T-helper 1 cell treated with Interleukin-12 subunit alpha and Interleukin-12 subunit beta and Interleukin-4 antibody, amounts not matched to agents 30 ng/mL and 1 ng/mL, for 36 hours (primary cell): ENCODE measurements at regions not wholly inside any gene's neighbourhood (a gene's known extent, or its start where the extent isn't known, plus 50 kb on each side); places are given as distances from the start of the nearest gene placed in this dataset.
"Not testable (repeated sequence)": the region's sequence is repeated elsewhere in the genome, so short reads cannot be mapped to it uniquely, and the experiment has no call there.

Experiments
- intact Hi-C: fragments of 100-400 bp; cut with micrococcal nuclease; formaldehyde crosslinking; loops from one replicate; pipeline ENCODE4 v1.15.1; 2024

DNA sequence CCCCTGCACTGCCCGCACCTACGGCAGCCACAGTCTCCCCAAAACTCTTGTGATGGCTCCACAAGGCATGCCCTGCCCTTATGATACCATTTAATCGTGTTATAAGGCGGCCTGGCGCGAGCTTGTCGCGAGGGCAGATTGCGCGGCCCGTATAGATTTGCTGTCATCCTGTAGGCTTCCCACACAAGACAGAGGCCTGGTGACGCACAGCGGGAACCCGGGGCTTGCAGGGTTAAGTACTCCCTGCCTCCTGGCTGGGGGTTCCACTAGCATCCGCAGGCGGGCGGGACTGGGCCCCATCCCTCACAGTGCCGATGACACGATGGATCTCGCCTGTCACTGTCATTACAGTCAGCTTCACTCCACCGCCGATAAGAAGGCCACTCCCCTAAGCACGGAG is 364.9 kb upstream of the IRX2 start:
- intact Hi-C loops, result no loop called here

DNA sequence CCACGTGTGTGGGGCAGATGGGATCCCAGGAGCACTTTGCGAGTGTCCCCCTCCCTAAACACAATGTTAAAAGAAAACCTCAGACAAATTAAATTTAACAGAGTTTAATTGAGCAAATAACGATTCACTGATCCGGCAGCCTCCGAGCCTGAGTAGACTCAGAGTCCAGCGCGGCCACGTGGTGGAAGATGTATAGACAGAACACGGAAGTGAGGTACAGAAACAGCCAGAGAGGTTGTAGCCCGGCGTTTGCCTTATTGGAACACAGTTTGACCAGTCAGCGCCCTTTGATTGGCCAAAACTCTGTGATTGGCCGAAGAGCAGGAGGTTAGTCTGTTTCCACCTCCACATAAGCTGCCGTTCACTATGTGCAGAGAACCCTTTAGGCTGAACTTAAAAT is 363.0 kb upstream of the IRX2 start:
- intact Hi-C loops, result no loop called here

GRCh38 chr5:3110371-3110770 is 358.9 kb upstream of the IRX2 start:
- intact Hi-C loops, result no loop called here

DNA sequence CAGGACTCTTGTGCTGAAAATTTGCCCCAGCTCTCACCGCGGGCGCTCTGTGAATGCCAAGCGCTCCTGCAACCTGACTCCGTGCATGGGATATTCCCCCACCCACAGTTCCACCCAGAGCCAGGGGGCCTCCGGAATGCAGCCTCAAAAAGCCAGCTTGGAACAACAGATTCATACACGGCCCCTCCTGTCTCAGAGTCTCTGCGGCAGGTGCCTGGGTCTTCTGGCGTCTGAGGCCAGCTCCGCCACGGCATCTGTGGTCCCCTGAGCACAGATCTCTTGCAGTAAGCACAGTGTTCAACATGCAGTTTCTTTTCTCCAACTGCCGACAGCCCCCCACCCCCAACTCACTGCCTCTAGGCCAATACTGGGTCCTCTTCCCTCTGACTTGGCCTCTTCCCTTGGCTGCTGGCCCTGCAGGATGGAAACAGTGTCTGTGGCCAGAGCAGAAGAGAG is 355.7 kb upstream of the IRX2 start:
- intact Hi-C loops, result no loop called here

- intact Hi-C loops, result no loop called here
These were observed 354.1 kb upstream of the IRX2 start for GRCh38 chr5:3105581-3105980.

DNA sequence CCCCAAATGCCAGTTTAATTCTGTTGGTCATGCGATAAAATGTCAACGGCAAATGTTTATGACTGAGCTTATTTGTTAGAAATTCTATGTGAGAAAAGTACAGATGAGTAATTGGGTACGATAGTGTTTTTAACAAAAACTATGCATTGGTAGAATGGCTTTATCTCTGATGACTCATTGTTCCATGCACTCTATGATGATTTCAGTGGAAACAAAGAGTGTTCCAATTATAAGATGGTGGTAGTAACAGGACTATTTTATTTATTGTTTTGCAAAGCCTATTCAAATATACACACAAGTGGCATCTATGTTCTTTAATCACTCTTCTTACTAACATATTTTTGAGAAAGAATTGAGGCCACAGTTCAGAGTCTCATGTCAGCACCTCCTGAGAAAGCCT is 353.7 kb upstream of the IRX2 start:
- intact Hi-C loops, result no loop called here

DNA sequence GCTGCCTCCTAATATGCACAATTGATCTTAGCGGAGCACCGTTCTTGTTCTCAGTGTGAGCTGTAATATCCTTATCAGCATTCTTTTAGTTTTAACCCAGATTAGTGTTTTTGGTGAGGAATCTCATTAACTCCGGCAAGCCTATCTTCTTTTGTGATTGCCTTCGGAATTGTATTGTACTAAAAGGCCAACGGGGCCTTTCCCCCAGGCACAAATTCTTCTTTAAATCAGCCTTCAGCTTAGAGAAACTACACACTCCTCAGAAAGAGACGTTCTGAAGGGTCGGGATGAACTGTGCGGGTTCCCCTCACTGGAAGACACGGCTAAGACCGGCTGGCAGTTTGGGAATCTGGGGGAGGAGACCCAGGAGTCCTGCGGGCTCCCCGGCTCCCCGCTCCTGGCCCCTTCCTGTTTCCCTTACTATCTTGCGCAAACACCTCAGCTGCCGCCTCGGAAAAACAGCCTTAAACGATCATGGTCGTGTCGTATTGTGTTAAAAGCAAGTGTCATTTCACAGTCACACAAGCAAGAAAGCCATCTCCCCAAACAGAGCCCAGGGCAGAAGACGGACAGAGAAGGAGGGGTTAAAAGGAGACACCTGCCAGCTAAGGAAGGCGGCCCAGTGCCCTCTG is 353.1 kb upstream of the IRX2 start:
- intact Hi-C loops, result no loop called here

DNA sequence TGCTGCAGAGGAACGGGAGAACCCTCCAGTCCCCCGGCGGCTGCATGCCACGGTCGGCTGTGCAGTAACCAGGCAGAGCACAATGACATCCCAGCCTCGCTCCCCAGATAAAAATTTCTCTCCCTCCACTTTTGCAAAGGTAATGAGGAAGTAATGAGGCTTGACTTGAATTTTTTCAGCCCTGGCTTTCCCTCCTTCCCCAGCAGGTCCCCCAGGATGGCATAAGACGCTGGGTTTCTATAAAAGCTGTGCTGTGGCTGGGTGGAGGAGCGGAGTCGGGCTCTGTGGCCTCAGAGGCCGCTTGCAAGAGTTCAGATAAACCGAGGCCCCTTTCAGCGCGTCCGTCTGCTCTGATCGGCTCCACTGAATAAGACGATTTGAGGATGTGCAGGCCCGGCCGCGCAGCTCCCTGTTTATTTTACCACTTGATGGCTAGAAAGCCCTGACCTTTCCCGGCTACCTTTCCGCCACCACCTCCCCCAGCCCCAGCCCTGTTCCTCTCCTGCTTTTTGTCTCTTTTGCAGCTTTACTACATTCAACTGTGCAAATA is 351.9 kb upstream of the IRX2 start:
- intact Hi-C loops, result no loop called here

GRCh38 chr5:3102531-3102930 is 351.1 kb upstream of the IRX2 start:
- intact Hi-C loops, result no loop called here

DNA sequence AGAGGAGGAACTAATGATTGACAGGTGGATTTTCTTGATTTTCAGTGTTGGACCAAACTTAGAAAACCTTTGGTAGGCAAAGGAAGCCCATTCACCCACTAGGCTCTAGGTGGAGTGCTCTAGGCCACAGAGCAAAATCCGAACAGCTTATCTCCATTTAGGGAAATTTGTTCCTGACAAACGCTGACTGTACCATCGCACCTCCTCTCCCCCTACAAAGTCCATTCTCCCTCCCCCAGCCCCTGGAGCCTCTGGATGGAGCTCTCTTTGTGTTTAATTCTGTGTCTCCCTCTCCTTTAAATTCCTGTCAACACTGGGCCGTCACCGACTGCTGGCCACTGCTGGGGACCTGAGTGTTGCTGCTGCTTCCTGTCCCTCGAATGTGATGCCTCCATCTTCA is 350.1 kb upstream of the IRX2 start:
- intact Hi-C loops, result no loop called here

- intact Hi-C loops, result no loop called here
These were observed 349.6 kb upstream of the IRX2 start for GRCh38 chr5:3100921-3101551.

GRCh38 chr5:3099954-3100353 is 348.5 kb upstream of the IRX2 start:
- intact Hi-C loops, result no loop called here

GRCh38 chr5:3099526-3099925 is 348.0 kb upstream of the IRX2 start:
- intact Hi-C loops, result no loop called here

GRCh38 chr5:3098821-3099220 is 347.3 kb upstream of the IRX2 start:
- intact Hi-C loops, result no loop called here

- intact Hi-C loops, result no loop called here
These were observed 341.2 kb upstream of the IRX2 start for GRCh38 chr5:3092664-3093063.

DNA sequence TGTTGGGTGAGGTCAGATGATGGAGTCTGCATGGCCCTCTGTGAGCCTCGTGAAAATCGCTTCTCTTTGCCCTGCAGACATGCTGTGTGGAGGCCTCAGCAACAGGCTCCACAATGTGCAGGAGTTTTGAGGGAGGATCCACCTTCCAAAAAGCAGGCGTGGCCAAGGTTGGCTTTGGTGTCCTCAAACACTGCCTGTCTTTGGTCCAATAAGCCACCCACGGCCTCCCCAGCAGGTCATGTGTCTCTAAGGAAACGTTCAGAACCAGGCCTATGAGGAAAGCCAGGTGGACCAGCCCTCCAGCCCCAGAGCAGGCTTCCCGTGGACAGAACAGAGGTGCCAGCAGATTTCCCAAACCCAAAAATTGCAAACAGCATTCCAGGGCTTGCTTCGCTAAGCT is 340.7 kb upstream of the IRX2 start:
- intact Hi-C loops, result no loop called here

DNA sequence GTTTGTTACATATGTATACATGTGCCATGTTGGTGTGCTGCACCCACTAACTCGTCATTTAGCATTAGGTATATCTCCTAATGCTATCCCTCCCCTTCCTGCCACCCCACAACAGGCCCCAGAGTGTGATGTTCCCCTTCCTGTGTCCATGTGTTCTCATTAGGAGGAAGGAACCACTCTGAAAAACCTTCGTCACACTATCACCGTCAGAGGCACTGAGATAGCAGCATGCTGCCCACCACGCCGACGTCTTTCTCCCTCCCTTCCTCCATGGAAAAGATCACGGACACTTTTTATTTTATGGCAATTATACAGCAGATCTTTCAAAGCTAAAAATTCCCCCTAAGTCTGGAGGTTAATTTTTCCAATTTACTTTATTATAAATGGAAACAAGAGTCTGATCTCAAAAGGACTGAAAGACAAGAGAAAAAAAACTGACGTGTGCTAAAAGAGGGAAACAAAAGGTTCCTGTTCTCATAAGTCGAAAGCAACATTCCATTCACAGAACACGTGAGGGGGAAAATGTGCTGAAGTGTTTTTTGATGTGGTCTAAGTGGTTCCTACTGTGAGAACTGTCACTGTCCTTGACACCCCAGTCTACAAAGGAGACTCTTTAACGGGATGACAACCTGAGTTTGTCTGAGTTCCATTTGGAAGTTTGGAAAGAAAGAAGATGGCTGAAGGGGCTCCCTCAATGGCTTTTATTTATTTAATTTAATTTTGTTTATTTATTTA is 339.7 kb upstream of the IRX2 start:
- intact Hi-C loops, result no loop called here

- intact Hi-C loops, result not testable (repeated sequence)
These were observed 338.8 kb upstream of the IRX2 start for GRCh38 chr5:3090305-3090704.

- intact Hi-C loops, result no loop called here
These were observed 328.9 kb upstream of the IRX2 start for GRCh38 chr5:3080366-3080765.

DNA sequence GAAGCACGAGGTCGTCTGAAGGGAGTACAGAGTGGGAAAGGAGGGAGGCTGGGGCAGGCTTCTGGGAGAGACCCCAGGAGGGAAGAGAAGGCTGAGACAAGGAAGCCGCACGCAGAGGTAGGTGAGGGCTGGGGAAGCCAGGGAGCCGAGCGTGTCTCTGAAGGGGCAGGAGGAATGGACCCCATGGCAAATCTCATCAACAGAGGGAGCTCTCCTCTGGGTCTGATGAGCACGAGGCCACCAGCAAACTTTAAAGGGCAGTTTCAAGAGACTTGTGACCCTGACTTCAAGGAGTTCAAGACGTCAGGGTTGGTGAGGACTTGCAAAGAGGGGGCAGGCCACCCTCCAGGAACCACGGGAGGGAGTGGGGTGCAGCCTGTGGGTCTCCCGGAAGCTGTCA is 326.2 kb upstream of the IRX2 start:
- intact Hi-C loops, result no loop called here

DNA sequence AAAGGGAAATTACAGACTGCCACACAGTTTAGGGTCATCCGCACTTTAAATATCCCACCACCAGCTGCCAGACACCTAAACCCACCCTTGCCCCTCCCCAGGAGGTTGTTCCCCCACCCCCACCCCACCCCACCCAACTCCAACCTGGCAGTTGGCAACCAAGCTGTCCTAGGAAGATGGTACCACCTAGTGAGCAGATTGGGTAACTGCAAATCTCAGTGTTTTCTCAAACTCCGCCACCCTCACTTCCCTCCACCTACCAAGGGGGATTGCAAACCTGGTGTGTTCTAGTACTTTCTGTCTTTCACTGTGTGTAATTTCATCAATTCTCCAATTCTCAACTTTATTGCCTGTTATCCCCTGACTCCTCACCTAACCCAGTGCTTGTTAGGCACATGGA is 323.8 kb upstream of the IRX2 start:
- intact Hi-C loops, result no loop called here

GRCh38 chr5:3068401-3068800 is 316.9 kb upstream of the IRX2 start:
- intact Hi-C loops, result no loop called here

DNA sequence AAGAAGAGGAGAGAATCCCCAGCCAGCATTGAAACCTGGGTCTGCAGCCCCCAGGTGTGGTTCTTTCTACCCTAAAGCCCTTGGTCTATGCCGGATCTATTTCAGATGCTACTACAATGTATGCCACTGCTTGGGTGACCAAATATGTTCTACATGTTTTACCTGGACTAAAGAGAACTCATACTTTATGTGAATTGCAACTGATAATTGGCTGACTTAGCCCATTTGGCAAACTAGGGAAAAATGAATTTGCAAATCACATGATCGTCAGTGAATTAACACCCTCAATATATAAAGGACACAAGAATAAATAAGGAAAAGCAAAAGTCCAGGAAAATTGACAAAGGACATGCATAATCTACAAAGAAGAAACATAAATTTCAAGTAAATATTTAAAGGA is 308.8 kb upstream of the IRX2 start:
- intact Hi-C loops, result no loop called here
